Gastrocnemius medialis (tissue), 4 donors: ENCODE measurements at regions not wholly inside any gene's neighbourhood (a gene's known extent, or its start where the extent isn't known, plus 50 kb on each side); places are given as distances from the start of the nearest gene placed in this dataset.

Experiments
- CTCF ChIP-seq, 5 experiments: fragments of 450-650 bp in 3 of 5; fragments of 200-600 bp in 2 of 5; sonication (generic) in 2 of 5; IDR thresholded peaks in 4 of 5; conservative IDR thresholded peaks in 1 of 5; 1 replicate in 4 of 5; 2 replicates in 1 of 5; pipeline ENCODE4 v1.5.1; 2016 to 2019; ENCODE audit warnings: antibody characterized with exemption in 5 of 5, mild to moderate bottlenecking in 3 of 5, moderate library complexity in 3 of 5
- POLR2A ChIP-seq, 2 donors: fragments of 450-650 bp; IDR thresholded peaks; one replicate each; pipeline ENCODE4 v1.6.1; 2017; ENCODE audit warnings: antibody characterized with exemption in 2 of 2, mild to moderate bottlenecking in 2 of 2, moderate library complexity in 2 of 2

- TF ChIP-seq POLR2A (IDR thresholded peaks at IDR 0.05) (no peak), CTCF (IDR thresholded peaks at IDR 0.05 in 4 of 5, conservative IDR thresholded peaks at IDR 0.05 in 1 of 5) (no peak)
These were observed 75.2 kb upstream of the F13A1 start for GRCh38 chr6:6395581-6396197.
